HepG2 (cell line): ENCODE measurements at regions not wholly inside any gene's neighbourhood (a gene's known extent, or its start where the extent isn't known, plus 50 kb on each side); places are given as distances from the start of the nearest gene placed in this dataset.
"Not testable (repeated sequence)": the region's sequence is repeated elsewhere in the genome, so short reads cannot be mapped to it uniquely, and the experiment has no call there.

ENCODE experiments used
- ATAC-seq: fragments of 200-7000 bp; cut with Tn5 transposase; 3 replicates; pipeline ENCODE4 v1.9.1; 2020; ENCODE audit warnings: mild to moderate bottlenecking, moderate library complexity
- BruUV-seq: library from RNA; stranded (reverse); fragments of 400-500 nt; replicated peaks from 2 replicates; lab custom pipeline; 2021; lab: Mats Ljungman, UMichigan
- CTCF ChIA-PET: fragments of 300-600 bp; formaldehyde crosslinking; extraction: SDS; loops from one replicate; lab custom pipeline; 2021; ENCODE audit warnings: low total read pairs, inconsistent platforms, low intra/inter-chr PET ratio; lab: Yijun Ruan, JAX
- POLR2A ChIA-PET: fragments of 350-600 bp; sonication (Branson Sonifier 250); formaldehyde crosslinking; loops from one replicate; lab custom pipeline; 2020; ENCODE audit warnings: antibody characterized with exemption, inconsistent platforms; lab: Yijun Ruan, JAX
- DNase-seq: peaks from one replicate; pipeline ENCODE4 v3.0.0-alpha.2; 2015; ENCODE audit warnings: low spot score
- FAIRE-seq: peaks from 3 replicates; lab custom pipeline; 2011; peaks lifted over from hg19 to GRCh38; lab: Jason Lieb, UNC
- H2AFZ ChIP-seq: one replicate; pipeline ENCODE4 v1.6.1; 2011; ENCODE audit warnings: low read length, inconsistent platforms
- H3K27ac ChIP-seq: fragments of 300-600 bp; 3 replicates; pipeline ENCODE4 v1.8.0; 2011; ENCODE audit warnings: mixed run types, mild to moderate bottlenecking, mixed read lengths, low read length, inconsistent platforms; ENCODE audit not compliant: insufficient read depth; ENCODE audit errors: extremely low read length
- H3K27me3 ChIP-seq, 2 experiments: fragments of 200-600 bp in 1 of 2; 2 replicates in 1 of 2; 3 replicates in 1 of 2; pipeline versions ENCODE4 v1.6.0 to v1.8.0; 2011; ENCODE audit warnings: low read length in 2 of 2, mild to moderate bottlenecking in 2 of 2, moderate library complexity in 2 of 2, inconsistent platforms in 1 of 2; ENCODE audit not compliant: insufficient read depth in 2 of 2, control insufficient read depth in 1 of 2
- H3K36me3 ChIP-seq, 2 experiments: fragments of 200-600 bp in 1 of 2; replicated peaks in 1 of 2; 2 replicates in 1 of 2; 3 replicates in 1 of 2; pipeline versions ENCODE4 v1.5.1 to v1.8.0; 2011; ENCODE audit warnings: low read length in 2 of 2, inconsistent platforms in 1 of 2; ENCODE audit not compliant: insufficient read depth in 2 of 2, control insufficient read depth in 1 of 2
- H3K4me1 ChIP-seq: 2 replicates; pipeline ENCODE4 v1.5.1; 2012; ENCODE audit warnings: low read length, inconsistent platforms; ENCODE audit not compliant: insufficient read depth
- H3K4me2 ChIP-seq: 2 replicates; pipeline ENCODE4 v1.6.0; 2011; ENCODE audit warnings: low read depth, low read length, inconsistent platforms
- H3K4me3 ChIP-seq, 3 experiments: fragments of 200-600 bp in 1 of 3; sonication (generic), shearing (Covaris generic) in 1 of 3; replicated peaks in 1 of 3; 2 replicates each; pipeline ENCODE4 v1.5.1; 2011 to 2016; ENCODE audit warnings: low read length in 3 of 3, inconsistent platforms in 2 of 3, low read depth in 2 of 3, mild to moderate bottlenecking in 2 of 3, control low read depth in 1 of 3, mixed read lengths in 1 of 3; ENCODE audit not compliant: insufficient read depth in 1 of 3
- H3K79me2 ChIP-seq: one replicate; pipeline ENCODE4 v1.6.1; 2011; ENCODE audit warnings: low read length, inconsistent platforms; ENCODE audit not compliant: insufficient read depth
- H3K9ac ChIP-seq: 2 replicates; pipeline ENCODE4 v1.6.0; 2011; ENCODE audit warnings: mild to moderate bottlenecking, low read depth, low read length, inconsistent platforms; ENCODE audit not compliant: insufficient read depth
- H3K9me3 ChIP-seq: 2 replicates; pipeline ENCODE4 v1.5.1; 2012; ENCODE audit warnings: mild to moderate bottlenecking, low read length
- H4K20me1 ChIP-seq: 2 replicates; pipeline ENCODE4 v1.6.0; 2011; ENCODE audit warnings: inconsistent platforms, mild to moderate bottlenecking, low read length, moderate library complexity; ENCODE audit not compliant: insufficient read depth
- ATF7 ChIP-seq, 2 experiments: fragments of 450-650 bp in 1 of 2; sonication (generic) in 1 of 2; formaldehyde crosslinking in 1 of 2; IDR thresholded peaks; 2 replicates each; pipeline versions ENCODE4 v1.4.0 to v1.6.1; 2016 to 2020; ENCODE audit warnings: antibody characterized with exemption in 1 of 2, mild to moderate bottlenecking in 1 of 2, missing genetic modification reagents in 1 of 2
- CEBPB ChIP-seq: IDR thresholded peaks from 2 replicates; pipeline ENCODE4 v1.6.1; 2011; ENCODE audit warnings: low read depth, low read length, improper control_type of control experiment, borderline replicate concordance
- LBX2 ChIP-seq: sonication (generic); formaldehyde crosslinking; IDR thresholded peaks from 2 replicates; pipeline ENCODE4 v1.5.0; 2020; ENCODE audit warnings: missing genetic modification reagents, mild to moderate bottlenecking, borderline replicate concordance
- SETDB1 ChIP-seq: sonication (generic); formaldehyde crosslinking; IDR thresholded peaks from 2 replicates; pipeline ENCODE4 v1.5.1; 2020; ENCODE audit warnings: missing genetic modification reagents, mild to moderate bottlenecking, borderline replicate concordance
- SRSF1 ChIP-seq: fragments of 200-400 bp; formaldehyde crosslinking; optimal IDR thresholded peaks from 2 replicates; pipeline ENCODE3; 2017; ENCODE audit warnings: mild to moderate bottlenecking, low read depth, low read length, moderate library complexity
- ZNF510 ChIP-seq: sonication (generic); formaldehyde crosslinking; IDR thresholded peaks from 2 replicates; pipeline ENCODE4 v1.4.0; 2020; ENCODE audit warnings: low read depth, mild to moderate bottlenecking, missing genetic modification reagents
- ZNF740 ChIP-seq: sonication (generic); formaldehyde crosslinking; IDR thresholded peaks from 2 replicates; pipeline ENCODE4 v1.4.0; 2020; ENCODE audit warnings: missing genetic modification reagents
- WGBS: methylation state at CpG from one replicate; pipeline ENCODE4 v1.1.6; 2017; ENCODE audit warnings: low lambda C conversion rate; 5-methylcytosine and 5-hydroxymethylcytosine counted together
- in situ Hi-C: cut with HindIII; loops from 2 replicates; pipeline ENCODE4 v1.10.0; 2017; ENCODE audit warnings: low pct_unique_long_range_greater_than_20kb; ENCODE audit not compliant: extremely low pct_ligation_motif_present
- intact Hi-C: fragments of 100-400 bp; cut with micrococcal nuclease; formaldehyde crosslinking; loops from one replicate; pipeline ENCODE4 v1.10.0; 2022; ENCODE audit not compliant: unreplicated experiment

- POLR2A ChIA-PET = no interaction called here
- DNase-seq (no peak), ATAC-seq (no peak), FAIRE-seq (no peak)
- in situ Hi-C loops = no loop called here
- H3K4me3 ChIP-seq = no peak overlapping the region
- no peak overlapping the region for H3K27ac ChIP-seq
- TF ChIP-seq ZNF510 (no peak), LBX2 (no peak), SETDB1 (CRISPR knock-in tag) (no peak), SRSF1 (no peak)
- H3K4me1 ChIP-seq = no peaks in the 10 kb centered on the region
- intact Hi-C loops = no loop called here
- no peaks in the 10 kb centered on the region for H3K27me3 ChIP-seq
- H3K9me3 ChIP-seq = peaks cover 41% of the 10 kb centered on the region
- H4K20me1 ChIP-seq = no peaks in the 10 kb centered on the region
- no peak overlapping the region for H3K9ac ChIP-seq
- H3K4me2 ChIP-seq = no peak overlapping the region
- 0% methylated on average over 1 of the region's 1 CpG for WGBS
- CTCF ChIA-PET = no interaction called here
- H2AFZ ChIP-seq = no peak overlapping the region
- BruUV-seq = no TSS peak
- no peaks in the 10 kb centered on the region for H3K36me3 ChIP-seq
- no peaks in the 10 kb centered on the region for H3K79me2 ChIP-seq
Measured at GRCh38 chr2:34229998-34230397, 630.9 kb upstream of the FAM98A start.

GRCh38 chr2:34215174-34215573 is 616.1 kb upstream of the FAM98A start:
- TF ChIP-seq ZNF740 (CRISPR knock-in tag) (no peak), CEBPB (peak; percentile 62), ATF7 (IDR thresholded peaks at IDR 0.05) (peak; percentile 75), ATF7 (CRISPR knock-in tag; IDR thresholded peaks at IDR 0.05) (no peak)
- Histone ChIP-seq H3K36me3 (no peaks in the 10 kb centered on the region), H3K4me3 (no peak overlapping the region), H3K27me3 (no peaks in the 10 kb centered on the region), H4K20me1 (no peaks in the 10 kb centered on the region), H3K9me3 (peaks cover 32% of the 10 kb centered on the region), H3K4me2 (no peak overlapping the region), H3K27ac (no peak overlapping the region), H3K4me1 (no peaks in the 10 kb centered on the region), H3K79me2 (no peaks in the 10 kb centered on the region), H3K9ac (no peak overlapping the region), H2AFZ (no peak overlapping the region)
- intact Hi-C loops = no loop called here
- DNase-seq (no peak), FAIRE-seq (no peak), ATAC-seq (no peak)
- BruUV-seq = no TSS peak
- POLR2A ChIA-PET = no interaction called here
- in situ Hi-C loops = no loop called here
- CTCF ChIA-PET = no interaction called here
- WGBS = 0% methylated on average over 4 of the region's 4 CpGs

- not testable (repeated sequence) for H3K27me3 ChIP-seq
Measured at GRCh38 chr2:34210382-34210781, 611.3 kb upstream of the FAM98A start.

More at GRCh38 chr2:34210382-34210781, 611.3 kb upstream of the FAM98A start:
- ATAC-seq, FAIRE-seq, in situ Hi-C loops, DNase-seq, H3K4me1 ChIP-seq, POLR2A ChIA-PET, H3K27ac ChIP-seq, H3K79me2 ChIP-seq, H3K36me3 ChIP-seq, H4K20me1 ChIP-seq, BruUV-seq, H3K4me2 ChIP-seq, intact Hi-C loops, CTCF ChIA-PET, H3K4me3 ChIP-seq, H2AFZ ChIP-seq, H3K9ac ChIP-seq: not testable (repeated sequence)
- 2% methylated on average over 8 of the region's 8 CpGs for WGBS
- peaks cover 77% of the 10 kb centered on the region for H3K9me3 ChIP-seq
